NT2/D1 (cell line): ENCODE measurements at regions not wholly inside any gene's neighbourhood (a gene's known extent, or its start where the extent isn't known, plus 50 kb on each side); places are given as distances from the start of the nearest gene placed in this dataset.

Experiments used
- SUZ12 ChIP-seq: IDR thresholded peaks from 2 replicates; pipeline ENCODE4 v1.6.1; 2011; ENCODE audit not compliant: insufficient read length, insufficient read depth; ENCODE audit errors: extremely low read depth
- YY1 ChIP-seq: IDR thresholded peaks from 2 replicates; pipeline ENCODE4 v1.6.1; 2011; ENCODE audit not compliant: insufficient read length, insufficient read depth
- ZNF274 ChIP-seq: IDR thresholded peaks from 2 replicates; pipeline ENCODE4 v1.6.1; 2011; ENCODE audit warnings: mild to moderate bottlenecking, low read depth, low read length

GRCh38 chr11:91433284-91434010 is 791.2 kb upstream of the FAT3 start:
- TF ChIP-seq YY1 (no peak), ZNF274 (no peak), SUZ12 (no peak)
